Heart left ventricle (tissue), 16 donors: ENCODE measurements at regions not wholly inside any gene's neighbourhood (a gene's known extent, or its start where the extent isn't known, plus 50 kb on each side); places are given as distances from the start of the nearest gene placed in this dataset.
"Not testable (repeated sequence)": the region's sequence is repeated elsewhere in the genome, so short reads cannot be mapped to it uniquely, and the experiment has no call there.

Experiments used
- ATAC-seq, 4 donors: fragments of 200-7000 bp; cut with Tn5 transposase; one replicate each; pipeline ENCODE4 v1.9.1; 2020 to 2022; ENCODE audit warnings: moderate library complexity in 4 of 4, mild to moderate bottlenecking in 3 of 4, moderate number of reproducible peaks in 1 of 4
- DNase-seq, 5 donors: peaks; one replicate each; pipeline ENCODE4 v3.0.0-alpha.2; 2020
- H3K27ac ChIP-seq, 12 donors: fragments of 200-600 bp; sonication (generic) in 4 of 12; one replicate each; pipeline versions ENCODE4 v1.5.0 to v1.8.0; 2016 to 2022; ENCODE audit warnings: mild to moderate bottlenecking in 2 of 12
- H3K27me3 ChIP-seq, 9 donors: fragments of 200-600 bp; sonication (generic) in 2 of 9; one replicate each; pipeline versions ENCODE4 v1.5.1 to v1.8.0; 2016 to 2022; ENCODE audit warnings: mild to moderate bottlenecking in 3 of 9
- H3K36me3 ChIP-seq, 9 donors: fragments of 200-600 bp; sonication (generic) in 2 of 9; one replicate each; pipeline versions ENCODE4 v1.5.0 to v1.8.0; 2018 to 2022; ENCODE audit warnings: mild to moderate bottlenecking in 2 of 9
- H3K4me1 ChIP-seq, 12 donors: fragments of 200-600 bp; sonication (generic) in 4 of 12; one replicate each; pipeline versions ENCODE4 v1.5.0 to v1.8.0; 2016 to 2022; ENCODE audit warnings: mild to moderate bottlenecking in 3 of 12
- H3K4me3 ChIP-seq, 12 donors: fragments of 200-600 bp; sonication (generic) in 4 of 12; one replicate each; pipeline versions ENCODE4 v1.5.0 to v1.8.0; 2017 to 2022; ENCODE audit warnings: mild to moderate bottlenecking in 9 of 12, moderate library complexity in 4 of 12
- H3K9me3 ChIP-seq, 12 donors: fragments of 200-600 bp; sonication (generic) in 4 of 12; one replicate each; pipeline versions ENCODE4 v1.5.0 to v1.8.0; 2016 to 2022; ENCODE audit warnings: mild to moderate bottlenecking in 1 of 12
- CTCF ChIP-seq, 12 donors: fragments of 200-600 bp; sonication (generic) in 4 of 12; IDR thresholded peaks; one replicate each; pipeline versions ENCODE4 v1.5.0 to v1.8.0; 2018 to 2022; ENCODE audit warnings: antibody characterized with exemption in 12 of 12, mild to moderate bottlenecking in 5 of 12
- POLR2A ChIP-seq, 2 donors: fragments of 450-650 bp; IDR thresholded peaks; one replicate each; pipeline ENCODE4 v1.6.1; 2017; ENCODE audit warnings: antibody characterized with exemption in 2 of 2, mild to moderate bottlenecking in 2 of 2, moderate library complexity in 2 of 2
- WGBS, 4 donors: extraction: QIAGEN DNeasy Blood & Tissue Kit in 2 of 4; methylation state at CpG; one replicate each; pipeline versions ENCODE4 v1.1.5 to v1.1.7; 2013 to 2018; 5-methylcytosine and 5-hydroxymethylcytosine counted together
- intact Hi-C, 10 donors: fragments of 100-400 bp; cut with DNase I; formaldehyde crosslinking; loops; one replicate each; pipeline versions ENCODE4 v1.11.1 to v1.14.2; 2022
- donor health status: ischemic (EF 13 %, LVEDD 7.1; RV severe dilation, severe dysfunction).
- donor health status: healthy with polysubstance abuse.
- donor health status: DM: no; HTN: yes; CAD: no.
- donor health status: DM: no; HTN: no; CAD: no.
- donor health status: ischemic (EF 25% LVEDD 6.9; RV normal size, moderate dysfunction).
- donor health status: ischemic (EF 25% LVEDD 5.7; RV mildly dilated, moderate dysfunction).
- donor health status: healthy.
- donor health status: DM: yes; HTN: yes; CAD: no.
- donor health status: ischemic (EF 35%, LVEDD 5.7; RV mildly dilated, moderate dysfunction).
- donor health status: nonischemic (EF 11% LVEDD 7.7; RV severe dilation, severe dysfunction).
- donor health status: DM: yes; HTN: yes; CAD: no.
- donor health status: PGD.
- donor health status: ischemic (EF 29% LVEDD 5.4; RV normal size, mild dysfunction).
- donor health status: nonischemic (EF 23%, LVEDD 6.1; RV moderate dilation, normal function).

GRCh38 chr18:9003406-9004100 lies 98.9 kb upstream of the NDUFV2 start:
- no peak for TF ChIP-seq CTCF (IDR thresholded peaks at IDR 0.05)
- no peak for TF ChIP-seq POLR2A (IDR thresholded peaks at IDR 0.05)
- Histone ChIP-seq H3K36me3 (no peaks in the 10 kb centered on the region), H3K9me3 (peaks cover 0 to 7% (median 0%) of the 10 kb centered on the region in 12 donors), H3K4me1 (peaks cover 0 to 4% (median 0%) of the 10 kb centered on the region in 12 donors), H3K4me3 (no peak overlapping the region), H3K27me3 (no peaks in the 10 kb centered on the region), H3K27ac (no peak overlapping the region)
- ATAC-seq (no peak), DNase-seq (no peak)
- WGBS, 4 donors = 88 to 93% (median 90%) methylated on average over 5 of the region's 5 CpGs
- intact Hi-C loops = no loop called here

- H3K4me1 ChIP-seq, H3K27me3 ChIP-seq, DNase-seq, H3K9me3 ChIP-seq, H3K4me3 ChIP-seq, H3K36me3 ChIP-seq, H3K27ac ChIP-seq, intact Hi-C loops, ATAC-seq: not testable (repeated sequence)
- WGBS, 4 donors = 92 to 98% (median 95%) methylated on average over 2 of the region's 2 CpGs
These were observed 98.2 kb upstream of the NDUFV2 start for GRCh38 chr18:9004308-9004707.

GRCh38 chr18:9007700-9008099 lies 94.8 kb upstream of the NDUFV2 start:
- WGBS, 4 donors = 52 to 83% (median 81%) methylated on average over 2 to 3 of the region's 3 CpGs
- H3K27ac ChIP-seq, H3K4me1 ChIP-seq, ATAC-seq, H3K9me3 ChIP-seq, H3K27me3 ChIP-seq, H3K36me3 ChIP-seq, intact Hi-C loops, DNase-seq, H3K4me3 ChIP-seq: not testable (repeated sequence)

- ATAC-seq = no peak
- TF ChIP-seq POLR2A (IDR thresholded peaks at IDR 0.05) (no peak), CTCF (IDR thresholded peaks at IDR 0.05) (no peak)
- DNase-seq = no peak
- H3K9me3 ChIP-seq = peaks cover 0 to 7% (median 0%) of the 10 kb centered on the region in 12 donors
- no peaks in the 10 kb centered on the region for H3K4me1 ChIP-seq
- WGBS, 4 donors = 79 to 86% (median 81%) methylated on average over 5 of the region's 5 CpGs
- H3K27me3 ChIP-seq = peaks cover 0 to 3% (median 0%) of the 10 kb centered on the region in 9 donors
- no peaks in the 10 kb centered on the region for H3K36me3 ChIP-seq
- H3K4me3 ChIP-seq = no peak overlapping the region
- intact Hi-C loops = no loop called here
- no peak overlapping the region for H3K27ac ChIP-seq
These were observed 94.2 kb upstream of the NDUFV2 start for GRCh38 chr18:9008200-9008708.

GRCh38 chr18:9008709-9009635 lies 93.5 kb upstream of the NDUFV2 start:
- H3K4me1 ChIP-seq = no peaks in the 10 kb centered on the region
- intact Hi-C loops = no loop called here

More at GRCh38 chr18:9008709-9009635, 93.5 kb upstream of the NDUFV2 start:
- H3K4me3 ChIP-seq = no peak overlapping the region
- H3K9me3 ChIP-seq = no peaks in the 10 kb centered on the region
- TF ChIP-seq POLR2A (IDR thresholded peaks at IDR 0.05) (no peak), CTCF (IDR thresholded peaks at IDR 0.05) (no peak)
- no peaks in the 10 kb centered on the region for H3K36me3 ChIP-seq
- H3K27ac ChIP-seq = no peak overlapping the region
- DNase-seq (no peak), ATAC-seq (no peak)
- 70 to 78% (median 73%) methylated on average over 19 of the region's 19 CpGs for WGBS, 4 donors
- H3K27me3 ChIP-seq = peaks cover 0 to 3% (median 0%) of the 10 kb centered on the region in 9 donors
